Caco-2 (cell line): ENCODE measurements at regions not wholly inside any gene's neighbourhood (a gene's known extent, or its start where the extent isn't known, plus 50 kb on each side); places are given as distances from the start of the nearest gene placed in this dataset.
A peak's percentile ranks its signal among the peaks of the same experiment; 100 is the strongest.

Experiments
- BruUV-seq: library from RNA; stranded (reverse); fragments of 400-500 nt; replicated peaks from 2 replicates; lab custom pipeline; 2021; lab: Mats Ljungman, UMichigan
- CTCF ChIA-PET: fragments of 300-600 bp; sonication (Branson Sonifier 250); formaldehyde crosslinking; loops from one replicate; lab custom pipeline; 2022; ENCODE audit warnings: antibody characterized with exemption; lab: Charles Lee
- POLR2A ChIA-PET: fragments of 300-600 bp; sonication (Branson Sonifier 250); formaldehyde crosslinking; loops from one replicate; lab custom pipeline; 2022; ENCODE audit warnings: antibody characterized with exemption; lab: Charles Lee
- DNase-seq, 2 experiments: peaks; one replicate each; pipeline versions ENCODE4 v3.0.0 to v3.0.0-alpha.2; 2020 to 2022
- H3K27me3 ChIP-seq: replicated peaks from 2 replicates; pipeline ENCODE4 v1.6.0; 2011; ENCODE audit warnings: low read length; ENCODE audit not compliant: control insufficient read depth, insufficient read depth
- H3K36me3 ChIP-seq: 2 replicates; pipeline ENCODE4 v1.5.1; 2011; ENCODE audit warnings: low read length; ENCODE audit not compliant: control insufficient read depth, insufficient read depth
- H3K4me1 ChIP-seq: fragments of 250-450 bp; sonication (Bioruptor Pico); 2 replicates; pipeline ENCODE4 v1.5.1; 2020; ENCODE audit warnings: mild to moderate bottlenecking
- H3K4me3 ChIP-seq: 2 replicates; pipeline ENCODE4 v1.5.1; 2011; ENCODE audit warnings: low read depth, mild to moderate bottlenecking, control low read depth, low read length
- H3K9me3 ChIP-seq: fragments of 250-450 bp; sonication (Bioruptor Pico); 2 replicates; pipeline ENCODE4 v1.5.1; 2020; ENCODE audit warnings: mild to moderate bottlenecking, moderate library complexity
- H3K27ac Mint-ChIP-seq: one replicate; pipeline ENCODE4 v1.8.0; 2022; ENCODE audit warnings: mixed read lengths; ENCODE audit not compliant: unreplicated experiment
- H3K27me3 Mint-ChIP-seq: one replicate; pipeline ENCODE4 v1.8.0; 2022; ENCODE audit warnings: mixed read lengths; ENCODE audit not compliant: insufficient read depth, unreplicated experiment
- H3K36me3 Mint-ChIP-seq: one replicate; pipeline ENCODE4 v1.8.0; 2022; ENCODE audit warnings: mild to moderate bottlenecking, mixed read lengths; ENCODE audit not compliant: insufficient read depth, unreplicated experiment
- H3K4me1 Mint-ChIP-seq: one replicate; pipeline ENCODE4 v1.8.0; 2022; ENCODE audit warnings: low read depth, mixed read lengths; ENCODE audit not compliant: unreplicated experiment
- H3K4me3 Mint-ChIP-seq: one replicate; pipeline ENCODE4 v1.8.0; 2022; ENCODE audit warnings: mild to moderate bottlenecking, moderate library complexity, mixed read lengths; ENCODE audit not compliant: unreplicated experiment
- H3K9me3 Mint-ChIP-seq: one replicate; pipeline ENCODE4 v1.8.0; 2022; ENCODE audit warnings: mixed read lengths; ENCODE audit not compliant: unreplicated experiment
- CTCF ChIP-seq, 2 experiments: fragments of 200-600 bp in 1 of 2; IDR thresholded peaks; 1 replicate in 1 of 2; 2 replicates in 1 of 2; pipeline versions ENCODE4 v1.5.1 to v1.8.0; 2011 to 2022; ENCODE audit warnings: antibody characterized with exemption in 1 of 2, control low read depth in 1 of 2, inconsistent platforms in 1 of 2, low read depth in 1 of 2, low read length in 1 of 2, mild to moderate bottlenecking in 1 of 2, moderate library complexity in 1 of 2; ENCODE audit not compliant: insufficient read depth in 1 of 2, severe bottlenecking in 1 of 2, unreplicated experiment in 1 of 2
- intact Hi-C: fragments of 100-400 bp; cut with micrococcal nuclease; formaldehyde crosslinking; loops from one replicate; pipeline ENCODE4 v1.10.0; 2022; ENCODE audit not compliant: unreplicated experiment

DNA sequence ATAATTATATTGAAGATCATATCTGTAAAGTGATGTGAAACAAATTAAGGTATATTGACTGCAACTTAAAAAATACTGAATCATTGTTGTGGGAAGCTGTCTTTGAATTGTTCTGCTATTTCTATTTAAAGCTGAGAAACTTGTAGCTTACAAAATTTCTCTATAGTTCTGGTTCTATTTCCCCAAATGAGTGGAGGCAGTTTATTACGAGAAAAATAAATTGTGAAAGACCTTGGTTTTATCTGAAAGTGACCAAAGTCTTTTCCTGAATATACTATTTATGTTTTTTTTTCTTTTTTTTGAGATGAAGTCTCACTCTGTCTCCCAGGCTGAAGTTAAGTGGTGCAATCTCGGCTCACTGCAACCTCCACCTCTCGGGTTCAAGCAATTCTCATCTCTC, 165.4 kb downstream of the SH3BGRL start:
- Mint-ChIP-seq H3K36me3 (no peaks in the 10 kb centered on the region), H3K4me3 (no peak overlapping the region), H3K9me3 (no peaks in the 10 kb centered on the region), H3K4me1 (no peaks in the 10 kb centered on the region), H3K27me3 (no peaks in the 10 kb centered on the region), H3K27ac (no peak overlapping the region)
- no peak for DNase-seq
- H3K4me3 ChIP-seq: no peak overlapping the region
- no peaks in the 10 kb centered on the region for H3K36me3 ChIP-seq
- TF ChIP-seq CTCF (IDR thresholded peaks at IDR 0.05; ENCODE audit: insufficient read depth in 1 of 2, low read depth in 1 of 2, low read length in 1 of 2, severe bottlenecking in 1 of 2, unreplicated experiment in 1 of 2): no peak
- H3K27me3 ChIP-seq: no peaks in the 10 kb centered on the region
- intact Hi-C loops: no loop called here
- ChIA-PET CTCF (no interaction called here), POLR2A (no interaction called here)
- H3K4me1 ChIP-seq: no peaks in the 10 kb centered on the region
- BruUV-seq: no TSS peak
- no peaks in the 10 kb centered on the region for H3K9me3 ChIP-seq

DNA sequence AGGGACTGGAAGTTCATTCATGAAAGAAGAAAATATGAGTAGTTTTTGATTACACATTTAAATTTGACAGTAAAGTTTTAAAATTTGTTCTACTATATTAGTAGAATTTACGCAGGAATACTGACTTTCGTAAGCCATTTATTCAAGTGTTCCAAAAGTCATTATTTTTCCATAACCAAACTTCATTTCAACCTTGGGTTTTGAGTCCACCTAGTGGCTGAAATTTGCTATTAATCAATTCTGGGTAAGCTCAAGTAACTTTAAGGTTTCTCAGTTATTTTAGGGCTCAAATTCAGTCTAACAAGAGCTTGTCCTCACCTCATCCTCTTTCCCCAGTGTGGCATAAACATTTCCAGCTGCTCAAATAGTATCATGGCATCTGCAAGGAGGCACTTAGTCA, 175.4 kb downstream of the SH3BGRL start:
- no TSS peak for BruUV-seq
- Histone ChIP-seq H3K4me3 (no peak overlapping the region), H3K36me3 (no peaks in the 10 kb centered on the region), H3K4me1 (no peaks in the 10 kb centered on the region), H3K9me3 (no peaks in the 10 kb centered on the region), H3K27me3 (no peaks in the 10 kb centered on the region)
- Mint-ChIP-seq H3K27ac (no peak overlapping the region), H3K4me1 (no peaks in the 10 kb centered on the region), H3K9me3 (no peaks in the 10 kb centered on the region), H3K27me3 (peaks cover 3% of the 10 kb centered on the region), H3K36me3 (no peaks in the 10 kb centered on the region), H3K4me3 (no peak overlapping the region)
- CTCF ChIA-PET: interaction anchor here (1.0 kb wide), 1 partner anchor 500 kb away, joined by 3 read pairs; no protein-coding TSS in a partner anchor
- intact Hi-C loops: loop anchor here (1.0 kb wide), 2 partner anchors 203 to 500 kb away; no protein-coding TSS in a partner anchor
- peak; percentile 35 to 37 for TF ChIP-seq CTCF (IDR thresholded peaks at IDR 0.05; ENCODE audit: insufficient read depth in 1 of 2, low read depth in 1 of 2, low read length in 1 of 2, severe bottlenecking in 1 of 2, unreplicated experiment in 1 of 2)
- peak in 1 of 2 experiments; percentile 1 for DNase-seq
- POLR2A ChIA-PET: no interaction called here

DNA sequence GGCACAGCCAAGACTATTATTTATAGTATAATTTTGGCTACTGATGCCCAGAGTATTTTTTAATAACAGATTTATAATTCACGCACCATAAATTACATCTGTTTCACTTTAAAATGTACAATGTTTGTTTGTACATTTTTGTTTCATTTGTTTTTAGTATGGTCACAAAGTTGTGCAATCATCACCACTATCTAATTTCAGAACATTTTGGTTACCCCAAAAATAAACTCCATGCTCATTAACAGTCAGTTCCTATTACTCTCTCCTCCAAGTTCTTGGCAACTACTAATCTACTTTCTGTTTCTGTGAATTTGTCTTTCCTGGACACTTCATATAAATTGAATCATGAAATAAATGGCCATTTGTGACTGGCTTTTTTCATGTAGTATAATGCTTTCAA, 176.7 kb downstream of the SH3BGRL start:
- TF ChIP-seq CTCF (IDR thresholded peaks at IDR 0.05; ENCODE audit: insufficient read depth in 1 of 2, low read depth in 1 of 2, low read length in 1 of 2, severe bottlenecking in 1 of 2, unreplicated experiment in 1 of 2): no peak
- H3K4me3 Mint-ChIP-seq: no peak overlapping the region
- Histone ChIP-seq H3K27me3 (no peaks in the 10 kb centered on the region), H3K4me1 (no peaks in the 10 kb centered on the region), H3K9me3 (no peaks in the 10 kb centered on the region), H3K36me3 (no peaks in the 10 kb centered on the region), H3K4me3 (no peak overlapping the region)
- POLR2A ChIA-PET: no interaction called here
- no peak for DNase-seq
- H3K4me1 Mint-ChIP-seq: no peaks in the 10 kb centered on the region
- no TSS peak for BruUV-seq
- CTCF ChIA-PET: interaction anchor here (0.6 kb wide), 1 partner anchor 251 kb away, joined by 3 read pairs; no protein-coding TSS in a partner anchor
- H3K27ac Mint-ChIP-seq: no peak overlapping the region
- H3K36me3 Mint-ChIP-seq: no peaks in the 10 kb centered on the region
- intact Hi-C loops: loop anchor here (1.0 kb wide), 1 partner anchor 257 kb away; no protein-coding TSS in a partner anchor
- H3K9me3 Mint-ChIP-seq: no peaks in the 10 kb centered on the region
- H3K27me3 Mint-ChIP-seq: peaks cover 3% of the 10 kb centered on the region
